Glutamatergic neuron (in vitro differentiated cells): ENCODE measurements at regions not wholly inside any gene's neighbourhood (a gene's known extent, or its start where the extent isn't known, plus 50 kb on each side); places are given as distances from the start of the nearest gene placed in this dataset.

Source experiments
- DNase-seq: peaks from one replicate; pipeline ENCODE4 v3.0.0; 2022
- H3K27ac Mint-ChIP-seq: one replicate; pipeline ENCODE4 v1.8.0; 2020; ENCODE audit warnings: mild to moderate bottlenecking, mixed read lengths, inconsistent platforms; ENCODE audit not compliant: unreplicated experiment
- H3K27me3 Mint-ChIP-seq: one replicate; pipeline ENCODE4 v1.8.0; 2020; ENCODE audit warnings: mild to moderate bottlenecking, moderate library complexity, mixed read lengths, inconsistent platforms; ENCODE audit not compliant: unreplicated experiment
- H3K36me3 Mint-ChIP-seq: one replicate; pipeline ENCODE4 v1.8.0; 2020; ENCODE audit warnings: mild to moderate bottlenecking, mixed read lengths, inconsistent platforms; ENCODE audit not compliant: unreplicated experiment
- H3K4me1 Mint-ChIP-seq: one replicate; pipeline ENCODE4 v1.8.0; 2020; ENCODE audit warnings: mild to moderate bottlenecking, low read depth, mixed read lengths, inconsistent platforms; ENCODE audit not compliant: unreplicated experiment
- H3K4me3 Mint-ChIP-seq: one replicate; pipeline ENCODE4 v1.8.0; 2020; ENCODE audit warnings: mild to moderate bottlenecking, mixed read lengths, inconsistent platforms; ENCODE audit not compliant: unreplicated experiment
- H3K9me3 Mint-ChIP-seq: one replicate; pipeline ENCODE4 v1.8.0; 2020; ENCODE audit warnings: mild to moderate bottlenecking, moderate library complexity, mixed read lengths, inconsistent platforms; ENCODE audit not compliant: unreplicated experiment
- CTCF ChIP-seq: fragments of 200-600 bp; sonication (generic); IDR thresholded peaks from one replicate; pipeline ENCODE4 v1.5.0; 2021; ENCODE audit not compliant: partially characterized antibody, unreplicated experiment

GRCh38 chr6:169384291-169384690, 130.6 kb upstream of the THBS2 start:
- H3K27ac Mint-ChIP-seq: no peak overlapping the region
- peaks cover 2% of the 10 kb centered on the region for H3K9me3 Mint-ChIP-seq
- no peaks in the 10 kb centered on the region for H3K4me1 Mint-ChIP-seq
- no peak overlapping the region for H3K4me3 Mint-ChIP-seq
- H3K27me3 Mint-ChIP-seq: peaks cover 3% of the 10 kb centered on the region
- no peak for TF ChIP-seq CTCF
- DNase-seq: no peak
- no peaks in the 10 kb centered on the region for H3K36me3 Mint-ChIP-seq

- H3K4me1 Mint-ChIP-seq: no peaks in the 10 kb centered on the region
- peaks cover 8% of the 10 kb centered on the region for H3K27me3 Mint-ChIP-seq
- H3K4me3 Mint-ChIP-seq: no peak overlapping the region
- no peaks in the 10 kb centered on the region for H3K36me3 Mint-ChIP-seq
- no peak overlapping the region for H3K27ac Mint-ChIP-seq
- no peak for TF ChIP-seq CTCF
- peaks cover 4% of the 10 kb centered on the region for H3K9me3 Mint-ChIP-seq
- DNase-seq: no peak
Measured at GRCh38 chr6:169383265-169383664, 129.6 kb upstream of the THBS2 start.

- no peaks in the 10 kb centered on the region for H3K4me1 Mint-ChIP-seq
- H3K36me3 Mint-ChIP-seq: no peaks in the 10 kb centered on the region
- peaks cover 8% of the 10 kb centered on the region for H3K27me3 Mint-ChIP-seq
- peaks cover 5% of the 10 kb centered on the region for H3K9me3 Mint-ChIP-seq
- TF ChIP-seq CTCF: no peak
- H3K4me3 Mint-ChIP-seq: no peak overlapping the region
- no peak for DNase-seq
- no peak overlapping the region for H3K27ac Mint-ChIP-seq
Measured at GRCh38 chr6:169382735-169383134, 129.1 kb upstream of the THBS2 start.

- DNase-seq: no peak
- Mint-ChIP-seq H3K36me3 (no peaks in the 10 kb centered on the region), H3K27ac (no peak overlapping the region), H3K4me1 (no peaks in the 10 kb centered on the region), H3K27me3 (peaks cover 8% of the 10 kb centered on the region), H3K9me3 (peaks cover 6% of the 10 kb centered on the region), H3K4me3 (no peak overlapping the region)
- TF ChIP-seq CTCF: no peak
Measured at GRCh38 chr6:169381988-169382387, 128.3 kb upstream of the THBS2 start.

- Mint-ChIP-seq H3K27me3 (peaks cover 5% of the 10 kb centered on the region), H3K4me3 (no peak overlapping the region), H3K27ac (no peak overlapping the region), H3K4me1 (no peaks in the 10 kb centered on the region), H3K9me3 (peaks cover 9% of the 10 kb centered on the region), H3K36me3 (no peaks in the 10 kb centered on the region)
- TF ChIP-seq CTCF: no peak
- no peak for DNase-seq
Measured at GRCh38 chr6:169380493-169380892, 126.8 kb upstream of the THBS2 start.
